ENCODE measurements at regions not wholly inside any gene's neighbourhood (a gene's known extent, or its start where the extent isn't known, plus 50 kb on each side); places are given as distances from the start of the nearest gene placed in this dataset.

DNA sequence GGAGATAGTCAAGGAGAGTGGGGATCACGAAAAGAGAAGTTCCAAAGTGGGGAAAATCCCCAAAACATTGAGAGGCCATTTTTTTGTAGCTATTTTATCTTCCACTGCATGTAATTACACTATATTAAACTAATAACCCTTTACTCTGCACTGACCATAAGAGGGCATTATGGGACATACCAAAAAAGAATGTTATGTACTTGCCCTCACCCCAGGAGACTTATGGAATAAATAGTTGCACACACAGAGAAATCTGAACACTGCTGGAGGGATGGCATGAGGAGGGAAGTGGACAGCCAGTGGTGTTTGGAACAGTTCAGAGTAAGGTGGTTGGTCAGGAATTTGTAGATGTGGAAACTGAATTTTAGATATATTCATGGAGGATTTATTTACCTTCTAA is 422.9 kb downstream of the SNAPC1 start:
- H3K4me3 ChIP-seq = no peak overlapping the region
- no peaks in the 10 kb centered on the region for H3K4me1 ChIP-seq
- no peak overlapping the region for H3K9ac ChIP-seq
- no peak overlapping the region for H3K4me2 ChIP-seq
- no peak overlapping the region for H3K27ac ChIP-seq
- no peaks in the 10 kb centered on the region for H3K36me3 ChIP-seq
- no peaks in the 10 kb centered on the region for H3K27me3 ChIP-seq
- H3K9me3 ChIP-seq = no peaks in the 10 kb centered on the region
- no peak for TF ChIP-seq Cebpa-rat (IDR thresholded peaks at IDR 0.05)
- no peaks in the 10 kb centered on the region for H4K20me1 ChIP-seq

DNA sequence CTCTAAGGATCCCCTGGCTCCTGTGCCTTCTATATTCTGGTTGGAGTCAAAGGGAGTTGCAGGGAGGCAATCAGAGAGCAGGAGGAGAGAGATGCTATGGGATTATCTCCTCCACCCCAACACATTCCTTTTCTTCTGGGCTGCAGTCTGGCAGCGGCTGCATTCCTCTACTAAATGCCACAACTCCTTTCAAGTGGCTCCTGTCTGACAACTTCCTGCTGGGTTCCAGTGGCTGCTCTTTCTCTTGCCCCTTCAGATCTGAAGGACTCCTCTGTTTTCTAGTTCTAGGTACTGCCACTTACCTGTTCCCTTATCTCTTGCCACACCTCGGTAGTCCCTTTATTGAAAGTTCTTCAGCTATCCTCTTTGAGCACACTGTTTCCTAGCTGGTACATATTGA is 425.0 kb downstream of the SNAPC1 start:
- Histone ChIP-seq H4K20me1 (no peaks in the 10 kb centered on the region), H3K9ac (no peak overlapping the region), H3K9me3 (no peaks in the 10 kb centered on the region), H3K27ac (no peak overlapping the region), H3K27me3 (no peaks in the 10 kb centered on the region), H3K36me3 (no peaks in the 10 kb centered on the region), H3K4me1 (no peaks in the 10 kb centered on the region), H3K4me2 (no peak overlapping the region), H3K4me3 (no peak overlapping the region)
- no peak for TF ChIP-seq Cebpa-rat (IDR thresholded peaks at IDR 0.05)

DNA sequence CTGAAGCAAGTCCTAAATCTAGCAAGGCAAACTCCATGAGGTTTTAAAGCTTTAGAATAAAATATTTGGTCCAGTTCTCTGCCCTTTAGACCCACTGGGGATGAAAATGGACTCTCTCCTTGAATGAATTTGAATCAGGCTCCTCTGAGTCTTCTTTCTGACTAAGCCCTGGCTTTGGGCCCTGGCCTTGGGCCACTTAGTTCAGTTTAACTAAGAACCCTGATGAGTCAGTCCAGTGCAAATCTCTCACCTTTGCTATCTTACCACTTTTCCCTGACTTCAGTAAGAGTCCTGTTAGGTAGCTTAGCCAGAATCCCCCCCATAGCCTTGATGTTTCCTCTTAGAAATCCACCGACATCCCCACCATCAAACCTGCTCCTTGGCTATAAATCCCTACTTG is 427.5 kb downstream of the SNAPC1 start:
- TF ChIP-seq Cebpa-rat (IDR thresholded peaks at IDR 0.05) = no peak
- Histone ChIP-seq H3K27ac (no peak overlapping the region), H3K4me3 (no peak overlapping the region), H3K27me3 (no peaks in the 10 kb centered on the region), H3K36me3 (no peaks in the 10 kb centered on the region), H3K4me2 (no peak overlapping the region), H4K20me1 (no peaks in the 10 kb centered on the region), H3K9ac (no peak overlapping the region), H3K4me1 (no peaks in the 10 kb centered on the region), H3K9me3 (no peaks in the 10 kb centered on the region)

DNA sequence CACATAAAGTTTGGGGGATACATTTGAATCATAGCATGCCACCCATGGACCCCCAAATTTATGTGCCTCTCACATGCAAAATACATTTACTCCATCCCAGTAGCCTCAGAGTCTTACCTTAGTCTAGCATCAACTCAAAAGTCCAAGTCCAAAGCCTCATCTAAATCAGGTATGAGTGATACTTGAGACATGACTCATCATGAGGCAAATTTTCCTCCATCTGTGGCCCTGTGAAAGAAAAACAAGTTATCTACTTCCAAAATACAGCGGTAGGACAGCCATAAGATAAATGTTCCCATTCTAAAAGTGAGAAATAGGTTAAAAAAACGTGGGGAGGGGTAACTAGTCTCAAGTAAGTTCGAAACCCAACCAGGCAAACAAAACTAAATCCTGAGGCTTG is 444.2 kb downstream of the SNAPC1 start:
- Histone ChIP-seq H3K9me3 (peaks cover 7% of the 10 kb centered on the region; the same call in 1 of the 2 replicates), H3K27ac (no peak overlapping the region), H3K4me2 (no peak overlapping the region), H3K27me3 (no peaks in the 10 kb centered on the region), H3K4me1 (no peaks in the 10 kb centered on the region), H3K9ac (no peak overlapping the region), H3K36me3 (no peaks in the 10 kb centered on the region), H4K20me1 (no peaks in the 10 kb centered on the region), H3K4me3 (no peak overlapping the region)
- no peak for TF ChIP-seq Cebpa-rat (IDR thresholded peaks at IDR 0.05)

DNA sequence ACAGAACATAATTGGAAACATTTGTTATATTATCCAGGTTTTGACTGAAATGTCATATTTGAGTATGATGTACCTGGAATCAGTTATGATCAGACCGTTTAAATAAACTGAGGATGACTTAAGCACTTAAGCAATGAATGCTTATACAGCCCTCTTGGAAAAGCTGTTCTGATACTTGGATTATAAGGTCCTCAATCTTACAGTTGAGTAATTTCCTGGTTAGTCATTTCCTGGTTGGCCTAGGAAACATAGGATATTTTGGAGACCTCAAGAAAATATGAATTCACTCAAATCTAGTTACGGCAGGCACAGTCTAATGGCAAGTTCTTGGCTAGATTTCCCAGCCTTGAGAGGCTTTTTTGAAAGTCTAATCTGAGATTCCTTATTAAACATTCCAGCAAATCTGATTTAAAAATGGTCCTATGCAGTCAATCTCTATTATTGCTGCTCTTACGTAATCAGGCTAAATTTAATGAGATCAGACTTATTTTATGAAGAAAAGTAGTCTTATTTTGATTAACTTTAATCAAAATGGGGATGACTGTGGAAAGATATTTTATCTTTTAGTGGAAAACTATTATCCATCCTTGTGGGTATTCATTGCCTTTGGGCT is 447.2 kb downstream of the SNAPC1 start:
- Histone ChIP-seq H3K36me3 (no peaks in the 10 kb centered on the region), H3K4me1 (no peaks in the 10 kb centered on the region), H3K4me3 (no peak overlapping the region), H3K27ac (no peak overlapping the region), H3K9ac (no peak overlapping the region), H3K9me3 (peaks cover 7% of the 10 kb centered on the region; the same call in 1 of the 2 replicates), H4K20me1 (no peaks in the 10 kb centered on the region), H3K4me2 (no peak overlapping the region), H3K27me3 (no peaks in the 10 kb centered on the region)
- TF ChIP-seq Cebpa-rat (IDR thresholded peaks at IDR 0.05) = no peak

DNA sequence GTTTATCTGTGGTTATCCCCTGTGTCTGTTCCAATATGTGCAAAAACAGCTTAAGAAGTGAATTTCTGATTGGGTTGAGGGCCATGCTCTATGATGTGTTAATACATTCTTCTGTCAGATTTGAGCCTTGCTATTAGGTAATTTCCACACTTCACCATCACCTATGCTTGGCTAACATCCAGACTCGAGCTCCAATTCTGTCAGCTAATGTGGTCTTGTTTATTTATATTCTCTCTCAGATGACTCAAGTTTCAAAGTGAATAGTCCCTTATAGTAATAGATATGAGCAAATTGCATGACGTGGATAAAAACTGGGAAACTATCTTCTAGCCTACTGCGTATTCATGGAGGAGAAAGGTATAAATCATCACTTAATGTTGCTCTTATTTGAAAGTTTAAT is 451.3 kb downstream of the SNAPC1 start:
- no peak overlapping the region for H3K27ac ChIP-seq
- no peak for TF ChIP-seq Cebpa-rat (IDR thresholded peaks at IDR 0.05)
- no peak overlapping the region for H3K4me3 ChIP-seq
- H3K9me3 ChIP-seq = no peaks in the 10 kb centered on the region
- no peak overlapping the region for H3K4me2 ChIP-seq
- no peaks in the 10 kb centered on the region for H3K36me3 ChIP-seq
- no peaks in the 10 kb centered on the region for H4K20me1 ChIP-seq
- no peaks in the 10 kb centered on the region for H3K27me3 ChIP-seq
- H3K4me1 ChIP-seq = no peaks in the 10 kb centered on the region
- H3K9ac ChIP-seq = no peak overlapping the region

DNA sequence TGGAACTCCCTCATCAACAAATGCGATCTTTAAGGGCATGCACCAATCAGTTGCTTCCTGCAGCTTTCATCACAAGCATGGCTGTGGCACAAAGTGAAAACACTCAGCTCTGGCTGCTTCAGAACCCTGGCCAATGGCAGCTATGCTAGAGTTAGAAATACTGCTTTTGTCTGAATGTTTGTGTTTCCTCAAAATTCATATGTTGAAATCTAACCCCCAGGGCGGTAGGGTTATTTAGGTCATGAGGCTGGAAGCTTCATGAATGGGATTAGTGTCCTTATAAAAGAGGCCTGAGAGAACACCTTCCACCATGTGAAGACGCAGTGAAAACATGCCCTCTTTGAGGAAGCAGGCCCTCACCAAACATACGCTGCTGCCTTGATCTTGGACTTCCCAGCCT is 453.9 kb downstream of the SNAPC1 start:
- Histone ChIP-seq H3K27me3 (no peaks in the 10 kb centered on the region), H3K4me3 (no peak overlapping the region), H3K4me2 (no peak overlapping the region), H3K27ac (no peak overlapping the region), H3K4me1 (no peaks in the 10 kb centered on the region), H3K9me3 (no peaks in the 10 kb centered on the region), H3K36me3 (no peaks in the 10 kb centered on the region), H3K9ac (no peak overlapping the region), H4K20me1 (no peaks in the 10 kb centered on the region)
- TF ChIP-seq Cebpa-rat (IDR thresholded peaks at IDR 0.05) = no peak

DNA sequence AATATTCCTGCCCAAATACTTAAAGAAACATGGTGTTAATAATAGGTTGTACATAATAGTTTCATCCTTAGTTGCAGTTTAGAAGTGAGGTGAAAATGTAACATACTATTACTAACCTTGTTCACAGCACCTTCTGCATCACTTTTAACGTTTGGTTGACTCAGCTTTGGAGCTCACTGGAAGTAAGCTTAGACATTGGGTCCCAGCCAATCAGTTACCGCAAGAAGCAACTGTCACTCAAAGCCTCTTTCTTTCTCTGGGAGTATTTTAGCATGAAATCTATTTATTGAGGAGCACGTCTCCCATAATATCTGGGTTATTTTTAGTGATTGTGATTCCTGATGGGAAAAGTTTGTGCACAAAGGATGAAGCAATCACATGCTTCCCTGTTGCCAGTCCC is 472.6 kb downstream of the SNAPC1 start:
- Histone ChIP-seq H3K9me3 (peaks cover 28% of the 10 kb centered on the region), H3K27ac (no peak overlapping the region), H3K27me3 (no peaks in the 10 kb centered on the region), H3K4me1 (no peaks in the 10 kb centered on the region), H3K4me3 (no peak overlapping the region), H3K9ac (no peak overlapping the region), H3K4me2 (no peak overlapping the region), H4K20me1 (no peaks in the 10 kb centered on the region), H3K36me3 (no peaks in the 10 kb centered on the region)
- no peak for TF ChIP-seq Cebpa-rat (IDR thresholded peaks at IDR 0.05)

DNA sequence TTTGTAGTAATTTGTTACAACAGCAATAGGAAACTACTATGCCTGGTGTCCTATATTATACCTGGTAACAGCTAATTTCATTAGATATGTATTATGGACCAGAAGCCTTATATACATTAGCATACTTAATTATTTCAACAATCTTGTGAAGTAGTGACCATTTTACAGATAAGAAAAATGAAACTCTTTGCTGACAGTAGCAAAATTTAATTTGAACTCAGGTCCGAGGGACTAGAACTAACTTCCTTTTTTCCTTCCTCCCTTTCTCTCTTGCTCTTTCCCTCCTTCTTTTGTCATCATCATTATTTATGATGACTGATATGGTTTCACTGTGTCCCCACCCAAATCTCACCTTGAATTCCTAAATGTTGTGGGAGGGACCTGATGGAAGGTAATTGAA is 482.0 kb downstream of the SNAPC1 start:
- Histone ChIP-seq H3K36me3 (no peaks in the 10 kb centered on the region), H3K9ac (no peak overlapping the region), H3K27me3 (no peaks in the 10 kb centered on the region), H3K4me1 (no peaks in the 10 kb centered on the region), H4K20me1 (no peaks in the 10 kb centered on the region), H3K27ac (no peak overlapping the region), H3K4me2 (no peak overlapping the region), H3K4me3 (no peak overlapping the region), H3K9me3 (no peaks in the 10 kb centered on the region)
- TF ChIP-seq Cebpa-rat (IDR thresholded peaks at IDR 0.05) = no peak

DNA sequence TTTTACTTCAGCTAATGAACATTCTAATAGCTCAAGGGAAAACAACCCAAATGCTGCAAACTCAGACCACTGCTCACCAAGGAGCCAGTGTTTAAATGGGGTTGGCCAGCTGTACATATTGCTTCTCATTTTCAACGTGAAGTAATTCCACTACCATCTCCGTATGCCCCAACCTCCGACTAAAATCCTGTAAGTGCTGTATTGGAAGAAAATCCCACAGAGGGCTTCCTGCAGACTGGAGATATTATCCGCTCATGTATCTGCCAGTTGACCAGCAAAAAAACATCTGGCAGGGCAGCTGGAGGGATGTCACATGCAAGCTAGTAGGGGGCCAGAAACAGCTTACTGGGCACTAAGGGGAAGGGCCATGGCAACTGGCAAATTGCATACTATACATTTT is 485.0 kb downstream of the SNAPC1 start:
- H3K9me3 ChIP-seq = no peaks in the 10 kb centered on the region
- H3K4me3 ChIP-seq = no peak overlapping the region
- no peak overlapping the region for H3K9ac ChIP-seq
- no peak for TF ChIP-seq Cebpa-rat (IDR thresholded peaks at IDR 0.05)
- no peaks in the 10 kb centered on the region for H3K27me3 ChIP-seq
- H4K20me1 ChIP-seq = no peaks in the 10 kb centered on the region
- H3K4me1 ChIP-seq = no peaks in the 10 kb centered on the region
- no peak overlapping the region for H3K27ac ChIP-seq
- H3K4me2 ChIP-seq = no peak overlapping the region
- H3K36me3 ChIP-seq = no peaks in the 10 kb centered on the region

DNA sequence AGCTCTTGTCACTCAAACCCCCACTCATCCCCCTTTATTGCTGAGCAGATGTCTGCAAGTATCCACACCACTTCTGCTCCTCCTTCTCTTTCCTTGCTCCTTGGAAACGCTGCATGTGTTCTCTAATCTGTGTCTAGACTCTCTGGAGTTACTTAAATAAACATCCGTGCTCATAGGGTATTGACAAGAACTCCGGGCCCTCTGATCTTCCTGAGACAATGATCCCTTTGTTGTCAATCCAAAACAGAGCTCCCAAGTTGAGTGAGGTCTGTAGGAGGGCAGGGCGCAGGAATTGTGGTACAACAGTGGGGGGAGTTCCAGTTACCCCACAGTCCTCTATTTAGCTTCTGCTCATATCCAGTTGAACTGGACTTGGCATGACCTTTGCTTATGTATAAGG is 489.0 kb downstream of the SNAPC1 start:
- no peak for TF ChIP-seq Cebpa-rat (IDR thresholded peaks at IDR 0.05)
- H3K9me3 ChIP-seq = no peaks in the 10 kb centered on the region
- H3K4me1 ChIP-seq = no peaks in the 10 kb centered on the region
- H3K36me3 ChIP-seq = no peaks in the 10 kb centered on the region
- no peak overlapping the region for H3K4me2 ChIP-seq
- H3K4me3 ChIP-seq = no peak overlapping the region
- no peaks in the 10 kb centered on the region for H3K27me3 ChIP-seq
- no peak overlapping the region for H3K27ac ChIP-seq
- no peaks in the 10 kb centered on the region for H4K20me1 ChIP-seq
- no peak overlapping the region for H3K9ac ChIP-seq
